Activated CD4-positive, alpha-beta T cell treated with anti-CD3 and anti-CD28 coated beads, Interleukin-10, Interleukin-2, amounts not matched to agents 100 ng/mL and 50 ng/mL, durations not matched to agents 16 hours and 8 hours (primary cell): ENCODE measurements at regions not wholly inside any gene's neighbourhood (a gene's known extent, or its start where the extent isn't known, plus 50 kb on each side); places are given as distances from the start of the nearest gene placed in this dataset.

Experiments
- DNase-seq: peaks from one replicate; pipeline ENCODE4 v3.0.0-alpha.2; 2020

DNA sequence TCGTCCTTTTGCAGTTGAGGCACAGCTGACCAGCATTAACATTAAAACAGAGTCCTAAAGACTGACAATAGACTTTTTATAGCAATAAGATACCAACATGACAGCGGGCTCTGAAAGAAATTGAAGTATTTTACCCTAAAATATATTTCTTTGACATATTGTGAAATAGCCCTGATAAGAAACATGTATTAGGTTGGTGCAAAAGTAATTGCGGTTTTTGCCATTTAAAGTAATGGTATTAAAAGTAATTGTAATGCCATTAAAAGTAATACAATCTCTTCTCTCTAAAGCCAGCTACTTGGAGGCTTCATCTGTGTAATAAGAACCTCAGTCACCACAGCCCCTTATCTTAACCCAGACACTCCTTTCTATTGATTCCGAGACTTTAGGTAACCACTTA is 394.6 kb downstream of the PREX1 start:
- no peak for DNase-seq

DNA sequence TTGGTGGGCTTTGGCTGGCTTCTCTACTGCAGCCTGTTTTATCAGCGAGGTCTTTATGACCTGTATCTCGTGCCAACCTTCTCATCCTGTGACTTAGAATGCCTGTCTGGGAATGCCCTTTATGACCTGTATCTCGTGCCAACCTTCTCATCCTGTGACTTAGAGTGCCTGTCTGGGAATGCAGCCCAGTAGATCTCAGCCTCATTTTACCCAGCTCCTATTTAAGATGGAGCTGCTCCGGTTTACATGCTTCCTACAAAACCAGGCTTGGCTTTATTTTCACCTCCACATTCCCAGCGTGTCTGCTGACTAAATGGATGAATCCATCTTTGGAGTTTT is 395.3 kb downstream of the PREX1 start:
- DNase-seq, result no peak

DNA sequence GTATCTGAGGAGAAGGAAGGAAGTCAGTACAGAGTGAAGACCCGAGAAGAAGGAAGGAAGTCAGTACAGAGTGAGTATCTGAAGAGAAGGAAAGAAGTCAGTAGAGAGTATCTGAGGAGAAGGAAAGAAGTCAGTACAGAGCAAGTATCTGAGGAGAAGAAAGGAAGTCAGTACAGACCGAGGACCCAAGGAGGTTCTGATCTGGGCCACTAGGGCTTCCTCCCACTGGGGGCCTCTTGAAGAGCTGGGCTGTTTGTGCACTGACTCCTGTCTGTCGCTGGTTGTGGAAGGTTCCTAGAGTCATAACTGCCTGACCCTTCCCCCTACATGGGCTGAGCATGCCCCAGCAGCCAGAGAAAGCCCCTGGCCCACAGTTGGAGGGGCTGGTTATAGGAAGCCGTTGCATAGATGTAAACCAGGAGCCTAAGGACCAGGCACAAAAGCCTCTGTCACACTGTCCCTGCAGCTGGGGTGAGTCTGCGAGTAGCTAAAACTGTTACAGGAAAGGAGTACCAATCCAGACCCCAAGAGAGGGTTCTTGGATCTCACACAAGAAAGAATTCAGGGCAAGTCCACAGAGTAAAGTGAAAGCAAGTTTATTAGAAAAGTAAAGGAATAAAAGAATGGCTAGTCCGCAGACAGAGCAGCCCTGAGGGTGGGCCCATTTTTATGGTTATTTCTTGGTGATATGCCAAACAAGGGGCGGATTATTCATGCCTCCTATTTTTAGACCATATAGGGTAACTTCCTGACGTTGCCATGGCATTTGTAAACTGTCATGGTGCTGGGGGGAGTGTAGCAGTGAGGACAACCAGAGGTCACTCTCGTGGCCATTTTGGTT is 395.9 kb downstream of the PREX1 start:
- no peak for DNase-seq

DNA sequence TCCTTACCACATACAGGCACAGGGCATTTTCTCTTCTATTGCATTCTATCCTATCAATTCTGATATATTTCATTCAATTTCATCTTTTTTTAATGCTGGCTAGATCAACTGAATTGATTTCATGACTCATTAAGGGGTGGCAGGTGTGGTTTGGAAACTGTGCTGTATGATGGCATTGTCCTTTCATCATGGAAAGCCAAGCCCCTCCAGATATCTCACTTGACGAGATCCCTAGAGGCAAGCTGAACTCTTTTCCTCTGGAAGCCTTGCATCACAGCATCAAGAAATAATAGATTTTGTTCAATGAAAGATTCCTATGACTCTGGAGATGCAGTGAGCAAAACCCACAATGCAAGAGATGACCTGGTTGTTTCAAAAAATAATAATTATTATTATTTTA is 401.2 kb downstream of the PREX1 start:
- no peak for DNase-seq

DNA sequence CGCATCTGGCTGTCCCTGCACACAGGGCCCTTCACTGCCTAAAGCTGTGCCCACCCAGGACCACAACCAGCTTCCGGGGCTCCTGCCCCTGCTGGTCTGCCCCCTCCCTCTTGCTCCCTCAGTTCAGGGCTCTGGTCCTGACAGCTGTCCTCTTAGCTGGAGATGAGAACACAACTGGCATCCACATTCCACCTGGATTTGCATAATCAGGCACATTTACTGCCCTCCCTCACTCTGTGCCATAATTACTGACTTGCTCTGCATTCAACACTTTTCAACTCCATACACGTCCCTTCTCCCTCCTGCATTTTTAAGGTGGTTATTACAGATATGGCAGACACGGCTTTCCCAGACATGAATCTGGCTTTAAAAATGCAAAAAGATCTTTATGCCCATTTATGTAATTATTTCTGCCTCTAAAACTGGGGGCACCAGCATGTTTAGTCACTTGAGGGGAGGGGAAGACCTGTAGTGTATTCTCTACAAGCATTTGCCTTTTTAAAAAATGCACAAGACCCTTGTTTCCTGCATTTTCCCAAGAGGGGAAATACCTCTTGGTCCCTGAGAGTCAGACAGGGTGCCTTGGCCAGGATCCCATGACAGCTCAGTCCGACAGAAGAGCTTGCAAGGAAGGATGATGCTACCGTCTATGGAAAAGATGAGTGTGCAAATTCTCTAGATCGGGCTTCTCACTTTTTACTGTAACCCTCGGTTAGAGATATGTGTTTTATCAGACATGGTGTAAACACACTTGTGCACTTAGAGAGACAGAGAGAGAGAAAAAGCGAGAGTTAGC is 401.8 kb downstream of the PREX1 start:
- DNase-seq, result no peak

DNA sequence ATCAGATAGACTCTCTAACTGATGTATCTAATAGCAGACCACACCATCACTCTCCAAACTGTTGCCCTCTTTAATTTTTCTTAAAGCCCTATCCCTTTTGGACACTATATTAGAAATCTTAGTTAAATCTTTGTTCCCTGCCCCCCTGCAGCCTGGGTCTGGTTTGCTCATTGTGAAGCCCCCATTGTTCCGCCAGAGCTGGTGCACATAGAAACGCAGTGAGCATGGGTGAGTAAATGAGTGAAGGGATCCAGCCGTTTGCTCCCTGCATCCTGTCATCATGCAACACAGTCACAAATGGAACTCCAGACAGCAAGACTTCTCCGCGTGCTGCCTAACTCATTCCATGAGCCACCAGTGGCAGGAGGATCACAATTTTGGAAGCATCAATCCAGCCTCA is 402.5 kb downstream of the PREX1 start:
- DNase-seq, result no peak

DNA sequence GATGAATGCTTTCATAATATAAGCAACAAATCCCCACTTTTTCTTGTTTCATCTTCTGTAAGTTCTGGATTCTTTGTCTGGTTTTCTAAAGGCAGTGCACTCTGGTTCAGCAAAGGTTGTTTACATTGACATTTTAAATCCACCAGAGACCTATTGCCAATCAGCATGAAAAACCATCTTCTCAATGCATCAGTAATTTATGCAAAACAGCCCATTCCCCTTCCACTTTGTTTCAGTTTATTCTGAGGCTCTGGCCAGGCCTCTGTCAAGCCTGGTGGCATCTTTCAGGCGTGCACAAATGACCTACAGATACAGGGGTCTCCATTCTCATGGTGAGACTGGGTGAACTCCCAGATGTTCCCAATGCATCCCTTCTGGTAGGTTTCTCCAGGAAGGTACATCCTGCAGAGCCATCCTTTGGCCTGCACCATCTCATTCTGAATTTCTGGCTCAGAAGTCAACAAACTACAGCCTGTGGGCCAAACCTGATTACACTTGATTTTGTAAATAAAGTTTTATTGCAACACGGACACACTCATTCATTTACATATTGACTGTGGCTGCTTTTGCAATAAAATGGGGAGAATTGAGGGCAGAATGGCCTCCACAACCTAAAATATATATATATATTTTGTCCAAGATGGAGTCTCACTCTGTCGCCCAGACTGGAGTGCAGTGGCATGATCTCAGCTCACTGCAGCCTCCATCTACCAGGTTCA is 405.4 kb downstream of the PREX1 start:
- DNase-seq, result no peak

DNA sequence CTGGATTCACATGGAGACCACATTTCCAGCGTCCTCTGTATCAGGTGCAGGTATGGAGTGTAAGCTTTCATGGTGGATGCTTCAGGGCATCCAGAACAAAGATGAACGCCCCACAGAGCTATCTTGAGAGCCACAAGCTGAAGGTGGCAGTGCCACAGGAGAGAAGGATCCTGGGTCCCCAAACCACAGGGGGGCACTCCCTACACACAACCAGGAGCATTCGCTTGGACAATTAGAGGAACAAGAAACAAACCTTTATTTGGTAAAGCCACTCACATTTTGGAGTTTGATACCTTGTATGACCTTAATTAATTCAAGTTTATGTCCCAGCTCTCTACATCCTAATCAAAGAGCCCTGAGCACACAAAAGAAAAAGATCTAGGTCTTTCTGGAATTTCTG is 406.3 kb downstream of the PREX1 start:
- no peak for DNase-seq

DNA sequence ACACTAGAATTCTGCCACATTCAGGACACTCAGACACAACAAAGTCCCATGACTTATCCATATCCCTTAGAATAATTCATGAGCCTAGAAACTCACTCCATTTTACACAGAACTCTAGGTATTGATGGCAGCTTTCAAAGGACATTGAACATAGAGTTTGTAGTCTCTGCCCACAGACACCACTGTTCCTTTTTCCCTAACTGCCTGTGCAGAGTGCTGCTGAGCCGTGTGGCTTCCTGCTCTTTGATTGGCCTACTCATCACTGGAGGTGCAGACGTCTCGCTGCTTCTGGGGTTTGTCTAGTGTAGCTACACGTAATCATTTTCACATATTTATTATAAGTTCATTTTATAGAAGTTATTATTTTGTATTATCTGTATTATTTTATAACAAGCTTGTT is 407.6 kb downstream of the PREX1 start:
- no peak for DNase-seq

DNA sequence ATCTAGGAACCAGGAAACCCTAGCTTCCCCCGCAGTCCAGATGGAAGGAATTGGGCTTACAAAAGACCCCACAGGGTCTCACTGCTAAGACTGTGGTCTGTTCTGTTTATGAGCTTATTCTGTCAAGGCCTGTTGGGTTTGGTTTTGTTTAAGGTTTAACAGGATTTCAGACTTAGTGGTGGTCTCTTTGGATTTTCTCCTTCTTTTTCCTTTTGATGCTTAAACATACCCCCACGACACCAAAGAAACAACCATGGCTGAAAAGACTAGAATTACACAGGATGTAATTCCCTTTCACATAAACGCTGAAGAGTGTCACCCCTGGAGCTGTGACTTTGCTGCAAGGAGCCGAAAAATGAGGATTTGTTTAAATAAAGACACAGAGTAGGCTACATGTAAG is 408.6 kb downstream of the PREX1 start:
- DNase-seq, result no peak

DNA sequence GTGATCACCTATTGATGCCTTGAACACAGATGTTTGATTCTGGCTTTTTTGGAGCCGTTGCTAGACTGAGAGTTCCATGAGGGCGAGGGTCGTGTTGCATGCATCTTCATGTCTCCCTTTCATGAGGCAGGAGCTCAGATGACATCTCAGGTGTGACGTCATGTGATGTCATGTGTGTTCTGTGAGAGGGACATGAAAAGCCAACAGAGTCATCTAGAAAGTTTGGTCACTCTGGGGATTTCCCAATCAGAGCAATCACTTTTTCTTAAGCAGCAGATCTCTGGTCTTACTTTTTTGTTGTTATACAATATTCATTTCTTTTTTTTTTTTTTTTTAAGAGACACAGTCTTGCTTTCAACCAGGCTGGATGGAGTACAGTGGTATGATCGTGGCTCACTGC is 411.8 kb downstream of the PREX1 start:
- peak; percentile 28 for DNase-seq

DNA sequence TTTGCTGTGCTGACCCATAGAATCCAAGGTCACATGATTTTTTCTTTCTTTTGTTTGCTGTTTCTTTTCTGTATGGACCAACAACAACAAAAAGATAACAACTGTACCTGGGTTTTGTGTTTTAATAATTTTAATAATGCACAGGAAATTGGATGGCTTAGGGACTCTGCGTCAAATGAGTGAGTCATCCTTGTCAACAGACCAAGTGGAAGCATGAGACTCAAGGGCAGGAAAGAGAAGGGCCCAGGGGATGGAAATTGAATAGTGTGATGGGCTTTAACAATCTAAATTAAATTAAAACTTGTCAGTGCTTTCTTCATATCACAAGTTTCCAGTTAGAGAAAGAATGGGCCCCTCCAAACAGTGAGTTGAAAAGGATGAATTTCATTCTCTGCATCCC is 413.0 kb downstream of the PREX1 start:
- DNase-seq, result no peak

DNA sequence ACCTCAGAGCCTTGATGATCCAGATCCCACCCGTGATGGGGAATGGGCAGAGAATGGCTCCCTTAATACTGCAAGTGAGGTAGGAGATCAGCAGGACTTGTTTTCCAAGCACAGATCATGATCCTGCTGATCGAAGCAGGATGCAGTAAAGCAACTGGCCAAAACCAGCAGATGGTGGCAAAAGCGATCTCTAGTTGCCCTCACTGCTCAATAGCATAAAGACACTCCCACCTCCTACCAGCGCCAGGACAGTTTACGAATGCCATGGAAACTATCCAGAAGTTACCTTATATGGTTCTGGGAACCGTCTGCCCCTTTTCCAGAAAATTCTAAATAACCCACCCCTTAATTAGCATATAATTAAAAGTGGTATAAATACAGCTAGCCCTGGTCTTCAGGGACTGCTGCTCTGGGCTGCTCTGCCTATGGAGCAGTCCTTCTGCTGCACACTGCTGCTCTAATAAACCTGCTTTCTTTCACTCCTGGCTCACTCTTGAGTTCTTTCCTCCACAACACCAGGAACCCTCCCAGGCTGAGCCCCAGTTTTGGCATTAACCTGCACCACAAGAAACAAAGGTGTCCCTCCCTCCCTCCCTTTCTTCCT is 415.8 kb downstream of the PREX1 start:
- DNase-seq, result no peak

DNA sequence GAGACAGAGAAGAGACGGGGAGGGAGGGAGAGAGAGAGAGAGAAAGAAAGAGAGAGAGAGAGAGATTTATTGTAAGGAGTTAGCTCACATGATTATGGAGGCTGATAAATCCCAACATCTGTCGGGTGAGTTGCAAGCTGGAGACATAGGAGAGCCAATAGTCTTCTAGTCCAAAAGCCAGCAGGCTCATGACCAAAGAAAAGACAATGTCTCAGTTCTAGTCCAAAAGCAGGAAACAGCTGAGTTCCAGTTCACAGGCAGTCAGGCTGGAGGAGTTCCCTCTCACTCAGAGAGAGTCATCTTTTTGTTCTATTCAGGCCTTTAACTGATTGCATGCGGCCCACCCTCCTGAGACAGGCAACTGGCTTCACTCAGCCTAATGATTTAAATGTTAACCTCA is 416.6 kb downstream of the PREX1 start:
- DNase-seq, result no peak

DNA sequence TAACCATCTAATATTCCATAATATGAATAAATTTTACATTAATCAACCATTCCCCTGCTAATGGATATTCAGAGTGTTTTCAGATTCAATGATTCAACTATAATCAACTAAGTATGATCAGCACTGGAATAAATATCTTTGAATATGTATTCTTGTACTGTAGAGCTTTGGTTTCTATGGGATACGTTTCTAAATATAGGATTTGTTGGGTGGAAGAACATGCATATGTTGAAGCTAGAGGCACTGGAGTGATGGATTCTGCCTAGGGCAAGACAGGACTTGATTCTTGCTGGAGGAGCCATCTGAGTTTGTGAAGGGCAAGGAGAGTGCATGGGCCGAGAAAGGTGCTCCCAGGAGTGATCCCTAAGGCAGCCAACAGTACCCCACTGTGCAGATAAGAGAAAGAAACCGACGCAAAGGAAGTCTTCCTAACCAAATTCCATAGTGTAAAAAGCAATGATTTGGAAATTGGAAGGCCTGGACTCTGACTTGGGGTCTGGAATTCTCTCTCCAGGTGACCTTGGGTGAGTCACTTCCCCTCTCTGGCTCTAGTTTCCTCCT is 418.7 kb downstream of the PREX1 start:
- no peak for DNase-seq

DNA sequence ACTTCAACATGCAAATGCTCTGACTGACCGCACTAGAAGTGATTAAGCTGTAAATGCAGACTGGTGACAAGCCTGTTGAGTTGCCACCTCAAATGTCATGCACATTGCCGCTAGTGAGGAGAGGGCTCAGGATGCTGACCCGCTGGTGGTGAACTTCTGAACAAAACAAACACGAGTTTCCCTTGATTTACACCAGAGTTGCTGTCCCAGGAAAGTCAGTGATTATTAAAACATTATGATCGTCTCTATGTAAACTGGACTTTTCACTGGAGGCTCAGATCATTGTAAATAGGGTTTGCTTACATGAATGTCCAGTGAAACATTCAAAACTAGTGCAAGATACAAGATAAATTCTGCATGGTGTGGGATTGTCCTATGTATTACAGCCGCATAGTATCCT is 420.1 kb downstream of the PREX1 start:
- DNase-seq, result no peak

DNA sequence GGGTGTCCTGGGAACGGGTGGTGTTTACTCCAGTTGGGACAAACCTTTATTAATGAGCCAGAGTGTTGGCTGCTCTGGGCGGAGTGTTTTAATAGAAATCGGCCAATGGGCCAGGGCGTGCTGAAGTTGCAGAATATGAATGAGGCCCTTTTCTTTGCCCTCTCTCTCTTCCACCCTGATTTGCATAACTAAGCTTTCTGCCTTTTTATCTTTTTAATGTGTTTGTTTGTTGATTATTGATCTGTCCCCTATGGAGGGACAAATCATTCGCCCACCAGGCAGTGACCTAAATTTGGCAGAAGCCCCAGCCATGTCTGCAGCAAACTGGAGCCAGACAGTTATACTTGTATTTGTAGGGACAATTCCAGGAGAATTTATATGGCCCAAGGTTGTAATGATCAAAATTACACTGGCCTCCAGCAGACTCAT is 420.9 kb downstream of the PREX1 start:
- no peak for DNase-seq

DNA sequence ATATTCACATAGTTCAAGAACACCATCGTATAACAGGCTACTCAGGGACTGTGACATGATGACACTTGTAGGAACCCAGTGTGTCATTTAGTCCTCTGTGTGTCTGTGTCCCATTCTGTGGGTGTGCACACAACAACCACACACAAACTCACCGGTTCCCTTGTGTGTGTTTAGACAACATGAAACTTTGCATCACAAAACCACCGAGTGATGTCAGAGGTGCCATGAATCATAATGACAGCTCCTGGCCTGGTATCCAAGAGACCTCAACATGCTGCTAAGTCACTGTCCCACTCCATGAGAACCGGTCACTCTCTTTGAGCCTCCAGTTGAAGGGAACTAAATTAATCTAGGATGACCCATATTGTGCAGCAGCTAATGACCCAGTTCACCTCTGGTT is 421.3 kb downstream of the PREX1 start:
- peak; percentile 30 for DNase-seq

DNA sequence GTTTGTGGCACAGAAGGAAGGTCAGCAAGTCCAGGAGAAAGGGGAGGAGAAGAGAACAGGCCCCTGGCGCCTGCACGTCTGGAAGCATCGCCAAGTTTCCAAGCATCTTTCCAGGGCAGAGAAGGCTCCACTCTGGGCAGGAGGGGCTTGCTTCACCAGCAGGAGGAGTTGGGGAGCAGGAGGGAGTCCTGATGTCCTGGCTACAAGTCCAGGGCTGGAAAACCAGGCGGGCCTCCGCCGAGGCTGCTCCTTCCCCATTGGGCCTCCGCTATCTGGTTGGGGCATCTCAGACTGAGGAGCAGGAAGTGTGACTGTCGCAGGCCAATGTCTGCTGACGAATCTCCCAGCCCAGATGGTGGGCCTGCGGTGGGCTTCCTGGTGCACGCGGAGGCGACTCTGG is 421.9 kb downstream of the PREX1 start:
- DNase-seq, result no peak

DNA sequence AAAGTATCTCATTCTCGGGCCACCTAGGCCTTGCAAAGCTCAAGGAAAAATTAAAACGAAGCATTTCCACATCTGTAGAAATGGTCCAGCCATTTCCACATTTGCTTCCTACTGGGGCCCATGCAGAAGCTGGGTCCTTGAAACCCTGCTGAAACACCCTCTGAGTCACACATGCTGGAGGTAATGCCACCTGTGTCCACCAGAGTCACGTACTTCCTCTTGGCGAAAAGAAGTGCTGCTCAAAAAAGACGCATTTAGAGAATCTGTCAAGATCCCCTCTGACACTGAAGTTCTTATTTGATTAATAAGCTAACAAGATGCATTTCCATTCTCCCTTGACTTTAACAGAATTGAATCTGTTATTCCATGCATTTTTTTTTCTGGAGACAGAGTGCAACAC is 423.2 kb downstream of the PREX1 start:
- DNase-seq, result no peak

DNA sequence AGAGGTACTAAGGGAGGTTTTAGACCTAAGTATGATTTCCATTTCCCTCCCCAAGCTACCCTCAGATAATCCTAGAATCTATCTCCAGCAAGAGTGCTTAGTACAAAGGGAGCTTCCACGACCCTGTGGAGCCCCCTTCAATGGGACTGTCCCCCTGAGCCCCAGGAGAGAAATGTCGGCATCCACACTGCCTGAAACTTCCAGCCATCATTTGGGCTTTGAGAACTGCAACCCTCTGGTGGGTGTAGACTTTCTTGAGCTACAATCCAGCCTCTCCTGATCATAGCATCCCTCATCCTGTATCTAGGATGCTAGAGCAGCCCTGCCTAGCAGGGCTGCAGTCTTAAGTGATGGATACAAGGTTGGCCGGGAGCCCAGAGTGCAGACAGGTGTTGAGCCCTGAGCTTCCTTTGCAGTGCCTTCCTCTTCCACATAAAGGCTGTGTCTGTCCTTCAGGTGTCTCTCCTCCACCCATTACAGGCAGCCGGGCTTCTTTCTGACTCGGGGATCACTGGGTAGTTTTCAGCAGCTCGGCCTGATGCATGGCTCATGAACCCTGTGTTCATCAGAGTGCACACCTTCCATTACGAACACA is 424.5 kb downstream of the PREX1 start:
- no peak for DNase-seq

DNA sequence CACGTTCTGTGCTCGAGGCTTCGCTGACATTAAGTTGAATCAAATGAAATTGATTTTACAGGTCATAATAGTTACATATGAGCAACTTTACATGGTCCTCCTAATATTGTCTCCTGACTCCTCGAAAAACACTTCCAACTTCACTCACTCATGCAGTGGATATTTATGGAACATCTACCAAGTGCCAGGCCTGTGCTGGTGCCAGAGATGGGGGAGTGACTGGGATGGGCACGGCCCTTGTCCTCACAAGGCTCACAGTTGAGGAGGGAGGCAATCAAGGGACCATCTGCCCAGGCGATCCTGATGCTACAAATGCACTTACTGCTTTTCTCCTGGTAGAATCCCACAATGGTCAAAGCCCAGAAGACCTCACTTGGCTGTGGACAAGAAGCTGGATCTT is 426.4 kb downstream of the PREX1 start:
- no peak for DNase-seq

DNA sequence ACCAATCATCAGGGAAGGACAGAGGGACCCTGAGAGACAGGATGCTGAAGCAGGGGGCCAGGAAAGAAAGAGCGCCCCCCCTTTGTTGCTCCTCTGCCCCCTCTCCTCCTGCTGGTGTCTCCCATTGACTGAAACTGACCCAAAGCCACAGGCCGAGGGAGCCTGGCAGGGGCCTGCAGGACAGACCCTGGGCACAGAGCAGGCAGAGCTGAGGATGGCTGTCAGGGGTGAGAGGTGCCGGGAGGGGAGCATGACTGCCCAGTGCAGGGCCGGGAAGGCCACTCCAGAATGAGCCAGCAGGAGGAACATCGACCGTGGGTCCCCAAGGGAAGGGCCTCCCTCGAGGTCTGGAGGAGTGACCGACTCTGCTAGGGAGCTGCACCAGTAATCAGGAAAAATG is 427.8 kb downstream of the PREX1 start:
- DNase-seq, result no peak
